ENCODE measurements at regions not wholly inside any gene's neighbourhood (a gene's known extent, or its start where the extent isn't known, plus 50 kb on each side); places are given as distances from the start of the nearest gene placed in this dataset.

GRCh38 chr3:28615071-28615470 is 266.4 kb upstream of the AZI2 start:
- Histone ChIP-seq H3K4me2 (ENCODE audit: low read length) (no peak overlapping the region), H3K79me2 (ENCODE audit: low read length) (no peaks in the 10 kb centered on the region), H3K4me3 (ENCODE audit: low read length) (no peak overlapping the region), H3K9me3 (ENCODE audit: low read length) (no peaks in the 10 kb centered on the region), H3K27ac (ENCODE audit: low read length) (no peak overlapping the region), H3K9ac (ENCODE audit: low read length) (no peak overlapping the region), H3F3A (ENCODE audit: low read length, unreplicated experiment) (no peaks in the 10 kb centered on the region), H3K27me3 (ENCODE audit: low read length) (peaks cover 12% of the 10 kb centered on the region; the same call in 1 of the 2 replicates), H4K20me1 (ENCODE audit: low read length) (no peaks in the 10 kb centered on the region), H3K4me1 (ENCODE audit: insufficient read depth, low read length) (no peaks in the 10 kb centered on the region), H2AFZ (ENCODE audit: low read length) (no peak overlapping the region), H3K36me3 (ENCODE audit: low read depth, low read length) (no peaks in the 10 kb centered on the region), H3K9me2 (replicated peaks; ENCODE audit: low read length) (no peaks in the 10 kb centered on the region)
- no TSS peak for BruUV-seq (replicated peaks)
- DNase-seq (no peak), ATAC-seq (no peak)
- POLR2A ChIA-PET (ENCODE audit: unreplicated experiment), result no interaction called here
- intact Hi-C loops (cut with micrococcal nuclease), result no loop called here
- CTCF ChIA-PET, result no interaction called here
- no peak for TF ChIP-seq CTCF (conservative IDR thresholded peaks at IDR 0.05; ENCODE audit: low read depth, low read length)
- TF ChIP-seq EZH2 (IDR thresholded peaks at IDR 0.05; ENCODE audit: low read length, unreplicated experiment), result no peak
- TF ChIP-seq EZH2phosphoT487 (IDR thresholded peaks at IDR 0.05; ENCODE audit: borderline replicate concordance, low read length), result no peak

GRCh38 chr3:28615971-28616370 is 267.3 kb upstream of the AZI2 start:
- Histone ChIP-seq H3K9me2 (replicated peaks; ENCODE audit: low read length) (no peaks in the 10 kb centered on the region), H3K79me2 (ENCODE audit: low read length) (no peaks in the 10 kb centered on the region), H3K9ac (ENCODE audit: low read length) (no peak overlapping the region), H3K4me2 (ENCODE audit: low read length) (no peak overlapping the region), H3K4me3 (ENCODE audit: low read length) (no peak overlapping the region), H3K27me3 (ENCODE audit: low read length) (peaks cover 8% of the 10 kb centered on the region; the same call in 1 of the 2 replicates), H4K20me1 (ENCODE audit: low read length) (no peaks in the 10 kb centered on the region), H3K9me3 (ENCODE audit: low read length) (no peaks in the 10 kb centered on the region), H3K27ac (ENCODE audit: low read length) (no peak overlapping the region), H2AFZ (ENCODE audit: low read length) (no peak overlapping the region), H3K36me3 (ENCODE audit: low read depth, low read length) (no peaks in the 10 kb centered on the region), H3F3A (ENCODE audit: low read length, unreplicated experiment) (no peaks in the 10 kb centered on the region), H3K4me1 (ENCODE audit: insufficient read depth, low read length) (no peaks in the 10 kb centered on the region)
- TF ChIP-seq EZH2 (IDR thresholded peaks at IDR 0.05; ENCODE audit: low read length, unreplicated experiment) (no peak), EZH2phosphoT487 (IDR thresholded peaks at IDR 0.05; ENCODE audit: borderline replicate concordance, low read length) (no peak), CTCF (conservative IDR thresholded peaks at IDR 0.05; ENCODE audit: low read depth, low read length) (no peak)
- intact Hi-C loops (cut with micrococcal nuclease), result no loop called here
- BruUV-seq (replicated peaks), result no TSS peak
- DNase-seq, result no peak
- ATAC-seq, result no peak
- POLR2A ChIA-PET (ENCODE audit: unreplicated experiment), result no interaction called here
- CTCF ChIA-PET, result no interaction called here

GRCh38 chr3:28617821-28618220 is 269.2 kb upstream of the AZI2 start:
- H3K4me3 ChIP-seq (ENCODE audit: low read length), result no peak overlapping the region
- H3K9me2 ChIP-seq (replicated peaks; ENCODE audit: low read length), result no peaks in the 10 kb centered on the region
- no peaks in the 10 kb centered on the region for H3K9me3 ChIP-seq (ENCODE audit: low read length)
- CTCF ChIA-PET, result no interaction called here
- no peak for DNase-seq
- POLR2A ChIA-PET (ENCODE audit: unreplicated experiment), result no interaction called here
- no peak for ATAC-seq
- H3K79me2 ChIP-seq (ENCODE audit: low read length), result no peaks in the 10 kb centered on the region
- no peaks in the 10 kb centered on the region for H3K27me3 ChIP-seq (ENCODE audit: low read length)
- no TSS peak for BruUV-seq (replicated peaks)
- no peak for TF ChIP-seq EZH2phosphoT487 (IDR thresholded peaks at IDR 0.05; ENCODE audit: borderline replicate concordance, low read length)
- TF ChIP-seq CTCF (conservative IDR thresholded peaks at IDR 0.05; ENCODE audit: low read depth, low read length), result no peak
- TF ChIP-seq EZH2 (IDR thresholded peaks at IDR 0.05; ENCODE audit: low read length, unreplicated experiment), result no peak
- no peaks in the 10 kb centered on the region for H4K20me1 ChIP-seq (ENCODE audit: low read length)
- H3K9ac ChIP-seq (ENCODE audit: low read length), result no peak overlapping the region
- no peaks in the 10 kb centered on the region for H3K36me3 ChIP-seq (ENCODE audit: low read depth, low read length)
- no peaks in the 10 kb centered on the region for H3F3A ChIP-seq (ENCODE audit: low read length, unreplicated experiment)
- intact Hi-C loops (cut with micrococcal nuclease), result no loop called here
- H3K4me2 ChIP-seq (ENCODE audit: low read length), result no peak overlapping the region
- H3K27ac ChIP-seq (ENCODE audit: low read length), result no peak overlapping the region
- no peak overlapping the region for H2AFZ ChIP-seq (ENCODE audit: low read length)
- no peaks in the 10 kb centered on the region for H3K4me1 ChIP-seq (ENCODE audit: insufficient read depth, low read length)
